SU-DHL-6 (cell line): ENCODE measurements at regions not wholly inside any gene's neighbourhood (a gene's known extent, or its start where the extent isn't known, plus 50 kb on each side); places are given as distances from the start of the nearest gene placed in this dataset.

ENCODE experiments used
- H2AFZ ChIP-seq: fragments of 200-600 bp; sonication (generic); 2 replicates; pipeline ENCODE4 v1.6.1; 2014; ENCODE audit warnings: low read depth, mild to moderate bottlenecking, moderate library complexity, mixed read lengths, antibody characterized with exemption, low read length; ENCODE audit not compliant: severe bottlenecking
- H3F3A ChIP-seq: fragments of 200-600 bp; shearing (Covaris generic); 2 replicates; pipeline ENCODE4 v1.6.0; 2016; ENCODE audit warnings: antibody characterized with exemption, mild to moderate bottlenecking; ENCODE audit not compliant: insufficient read depth
- H3K27ac ChIP-seq: fragments of 200-600 bp; sonication (generic); 2 replicates; pipeline ENCODE4 v1.5.1; 2016; ENCODE audit warnings: low read depth, mild to moderate bottlenecking, low read length, moderate library complexity, mixed read lengths
- H3K27me3 ChIP-seq: fragments of 200-600 bp; sonication (generic), shearing (Covaris generic); 2 replicates; pipeline ENCODE4 v1.6.0; 2014; ENCODE audit warnings: mild to moderate bottlenecking, low read length
- H3K36me3 ChIP-seq: fragments of 200-600 bp; sonication (generic); 2 replicates; pipeline ENCODE4 v1.6.1; 2014; ENCODE audit warnings: mild to moderate bottlenecking, low read length, mixed read lengths
- H3K4me2 ChIP-seq: fragments of 300-600, 200-600 bp; shearing (Covaris generic), sonication (generic); 2 replicates; pipeline ENCODE4 v1.6.0; 2014; ENCODE audit warnings: low read length, low read depth, mild to moderate bottlenecking; ENCODE audit not compliant: poor library complexity, severe bottlenecking
- H3K4me3 ChIP-seq: fragments of 200-600 bp; sonication (generic); 2 replicates; pipeline ENCODE4 v1.5.1; 2014; ENCODE audit warnings: antibody characterized with exemption, low read length, mild to moderate bottlenecking, mixed read lengths; ENCODE audit not compliant: insufficient read depth, poor library complexity, severe bottlenecking
- H3K79me2 ChIP-seq: fragments of 200-600 bp; sonication (generic); 2 replicates; pipeline ENCODE4 v1.6.1; 2014; ENCODE audit warnings: mild to moderate bottlenecking, low read length, moderate library complexity; ENCODE audit not compliant: insufficient read depth
- H3K9ac ChIP-seq: fragments of 200-600 bp; sonication (generic); 2 replicates; pipeline ENCODE4 v1.7.0; 2014; ENCODE audit warnings: mild to moderate bottlenecking, low read length
- H3K9me2 ChIP-seq: fragments of 200-600 bp; sonication (generic); replicated peaks from 2 replicates; pipeline ENCODE4 v1.6.1; 2014; ENCODE audit warnings: low read length; ENCODE audit not compliant: insufficient read depth
- H3K9me3 ChIP-seq: fragments of 200-600 bp; sonication (generic); 2 replicates; pipeline ENCODE4 v1.6.1; 2014; ENCODE audit warnings: low read length, mixed read lengths; ENCODE audit not compliant: insufficient read depth
- H4K20me1 ChIP-seq: fragments of 200-600 bp; sonication (generic); 2 replicates; pipeline ENCODE4 v1.6.1; 2014; ENCODE audit warnings: low read depth, mild to moderate bottlenecking, antibody characterized with exemption, low read length, moderate library complexity, mixed read lengths
- CTCF ChIP-seq: fragments of 200-600 bp; sonication (generic); IDR thresholded peaks from one replicate; pipeline ENCODE4 v1.5.1; 2017; ENCODE audit warnings: antibody characterized with exemption, mild to moderate bottlenecking, low read length, moderate library complexity; ENCODE audit not compliant: insufficient read depth, poor library complexity, severe bottlenecking
- EZH2phosphoT487 ChIP-seq: fragments of 200-600 bp; sonication (generic), shearing (Covaris generic); conservative IDR thresholded peaks from 2 replicates; pipeline ENCODE4 v1.6.1; 2018; ENCODE audit warnings: mild to moderate bottlenecking, antibody characterized with exemption, low read length, moderate library complexity, mixed read lengths

- no peak overlapping the region for H3K4me2 ChIP-seq
- no peak overlapping the region for H3K4me3 ChIP-seq
These were observed 217.0 kb downstream of the TMEM38B start for GRCh38 chr9:105911104-105911911.

GRCh38 chr9:105912157-105912862 is 218.0 kb downstream of the TMEM38B start:
- Histone ChIP-seq H3F3A (no peaks in the 10 kb centered on the region), H3K9me3 (no peaks in the 10 kb centered on the region), H3K79me2 (no peaks in the 10 kb centered on the region), H3K27me3 (no peaks in the 10 kb centered on the region), H3K36me3 (no peaks in the 10 kb centered on the region), H3K9ac (no peak overlapping the region), H4K20me1 (no peaks in the 10 kb centered on the region), H2AFZ (no peak overlapping the region), H3K9me2 (no peaks in the 10 kb centered on the region; the same call in 1 of the 2 replicates), H3K4me2 (no peak overlapping the region), H3K27ac (no peak overlapping the region), H3K4me3 (no peak overlapping the region)
- no peak for TF ChIP-seq CTCF
- no peak for TF ChIP-seq EZH2phosphoT487

More at GRCh38 chr9:105911104-105911911, 217.0 kb downstream of the TMEM38B start:
- TF ChIP-seq EZH2phosphoT487 (no peak), CTCF (no peak)
- Histone ChIP-seq H2AFZ (no peak overlapping the region), H3K9ac (no peak overlapping the region), H3K27me3 (no peaks in the 10 kb centered on the region), H3F3A (no peaks in the 10 kb centered on the region), H3K79me2 (no peaks in the 10 kb centered on the region), H3K9me2 (no peaks in the 10 kb centered on the region; the same call in 1 of the 2 replicates), H3K9me3 (no peaks in the 10 kb centered on the region), H4K20me1 (no peaks in the 10 kb centered on the region), H3K36me3 (no peaks in the 10 kb centered on the region), H3K27ac (no peak overlapping the region)

- Histone ChIP-seq H3K27me3 (no peaks in the 10 kb centered on the region), H3K9ac (no peak overlapping the region), H3K36me3 (no peaks in the 10 kb centered on the region), H3F3A (no peaks in the 10 kb centered on the region), H4K20me1 (no peaks in the 10 kb centered on the region), H3K9me2 (no peaks in the 10 kb centered on the region; the same call in 1 of the 2 replicates), H3K27ac (no peak overlapping the region), H3K9me3 (no peaks in the 10 kb centered on the region), H3K4me3 (no peak overlapping the region), H3K79me2 (no peaks in the 10 kb centered on the region), H2AFZ (no peak overlapping the region), H3K4me2 (no peak overlapping the region)
- no peak for TF ChIP-seq CTCF
- TF ChIP-seq EZH2phosphoT487 = no peak
These were observed 218.6 kb downstream of the TMEM38B start for GRCh38 chr9:105912863-105913516.
